Pons (tissue), 1 donor: ENCODE measurements at regions not wholly inside any gene's neighbourhood (a gene's known extent, or its start where the extent isn't known, plus 50 kb on each side); places are given as distances from the start of the nearest gene placed in this dataset.

Experiments
- DNase-seq: peaks from one replicate; pipeline ENCODE4 v3.0.0-alpha.2; 2016; ENCODE audit warnings: low spot score

GRCh38 chr9:119020730-119021333 lies 348.4 kb downstream of the BRINP1 start:
- DNase-seq, result no peak

- DNase-seq, result peak; percentile 70
These were observed 343.1 kb downstream of the BRINP1 start for GRCh38 chr9:119026120-119026519.

- DNase-seq, result no peak
These were observed 341.1 kb downstream of the BRINP1 start for GRCh38 chr9:119027901-119028699.

GRCh38 chr9:119029886-119030285 lies 339.3 kb downstream of the BRINP1 start:
- no peak for DNase-seq

GRCh38 chr9:119033596-119033995 lies 335.6 kb downstream of the BRINP1 start:
- DNase-seq, result no peak

GRCh38 chr9:119036969-119037368 lies 332.3 kb downstream of the BRINP1 start:
- DNase-seq, result no peak

- DNase-seq, result no peak
These were observed 325.2 kb downstream of the BRINP1 start for GRCh38 chr9:119043996-119044395.

GRCh38 chr9:119044806-119045205 lies 324.4 kb downstream of the BRINP1 start:
- DNase-seq, result no peak

- DNase-seq, result no peak
These were observed 321.5 kb downstream of the BRINP1 start for GRCh38 chr9:119047513-119048307.

GRCh38 chr9:119050281-119050680 lies 319.0 kb downstream of the BRINP1 start:
- DNase-seq, result no peak

- no peak for DNase-seq
These were observed 316.8 kb downstream of the BRINP1 start for GRCh38 chr9:119052339-119053030.

GRCh38 chr9:119053070-119053469 lies 316.2 kb downstream of the BRINP1 start:
- no peak for DNase-seq

- DNase-seq, result no peak
These were observed 308.4 kb downstream of the BRINP1 start for GRCh38 chr9:119060629-119061385.

- DNase-seq, result no peak
These were observed 297.6 kb downstream of the BRINP1 start for GRCh38 chr9:119071636-119072035.

GRCh38 chr9:119074017-119074416 lies 295.2 kb downstream of the BRINP1 start:
- DNase-seq, result no peak

GRCh38 chr9:119078015-119078414 lies 291.2 kb downstream of the BRINP1 start:
- DNase-seq, result no peak

- no peak for DNase-seq
These were observed 285.6 kb downstream of the BRINP1 start for GRCh38 chr9:119083673-119084072.

GRCh38 chr9:119086590-119086989 lies 282.6 kb downstream of the BRINP1 start:
- no peak for DNase-seq

- DNase-seq, result no peak
These were observed 281.2 kb downstream of the BRINP1 start for GRCh38 chr9:119088002-119088547.

GRCh38 chr9:119091074-119091473 lies 278.2 kb downstream of the BRINP1 start:
- no peak for DNase-seq

- DNase-seq, result no peak
These were observed 277.1 kb downstream of the BRINP1 start for GRCh38 chr9:119092125-119092524.
